Erythroblast (primary cell): ENCODE measurements at regions not wholly inside any gene's neighbourhood (a gene's known extent, or its start where the extent isn't known, plus 50 kb on each side); places are given as distances from the start of the nearest gene placed in this dataset.

Source experiments
- GATA1 ChIP-seq: IDR thresholded peaks from 2 replicates; pipeline ENCODE4 v1.6.1; 2011; ENCODE audit warnings: low read depth, mild to moderate bottlenecking, control low read depth, low read length, moderate library complexity
- POLR2A ChIP-seq: IDR thresholded peaks from 2 replicates; pipeline ENCODE4 v1.6.1; 2011; ENCODE audit warnings: mild to moderate bottlenecking, low read length

DNA sequence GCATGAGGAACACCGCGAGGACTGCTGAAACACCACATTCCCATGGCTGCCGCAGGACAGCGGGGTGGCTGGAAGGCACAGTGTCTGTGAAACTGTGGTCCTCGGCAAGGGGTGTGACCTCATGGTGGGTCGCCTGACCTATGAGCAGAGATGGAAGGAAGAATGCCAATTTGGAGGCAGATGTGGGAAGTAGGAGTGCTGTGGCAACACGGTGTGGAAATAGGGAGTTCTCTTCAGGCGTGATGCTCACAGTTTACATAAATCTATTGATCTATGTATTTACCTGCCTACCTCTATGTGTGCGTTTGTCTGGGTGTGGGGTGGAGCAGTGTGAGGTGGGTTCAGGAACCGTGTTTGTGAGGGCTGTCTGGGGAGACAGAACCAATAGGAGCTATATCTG lies 62.3 kb upstream of the LSM6 start:
- TF ChIP-seq GATA1: no peak
- no peak for TF ChIP-seq POLR2A
